HepG2 (cell line): ENCODE measurements at regions not wholly inside any gene's neighbourhood (a gene's known extent, or its start where the extent isn't known, plus 50 kb on each side); places are given as distances from the start of the nearest gene placed in this dataset.

ENCODE experiments used
- ATAC-seq: fragments of 200-7000 bp; cut with Tn5 transposase; 3 replicates; pipeline ENCODE4 v1.9.1; 2020; ENCODE audit warnings: mild to moderate bottlenecking, moderate library complexity
- BruUV-seq: library from RNA; stranded (reverse); fragments of 400-500 nt; replicated peaks from 2 replicates; lab custom pipeline; 2021; lab: Mats Ljungman, UMichigan
- CTCF ChIA-PET: fragments of 300-600 bp; formaldehyde crosslinking; extraction: SDS; loops from one replicate; lab custom pipeline; 2021; ENCODE audit warnings: low total read pairs, inconsistent platforms, low intra/inter-chr PET ratio; lab: Yijun Ruan, JAX
- POLR2A ChIA-PET: fragments of 350-600 bp; sonication (Branson Sonifier 250); formaldehyde crosslinking; loops from one replicate; lab custom pipeline; 2020; ENCODE audit warnings: antibody characterized with exemption, inconsistent platforms; lab: Yijun Ruan, JAX
- DNase-seq: peaks from one replicate; pipeline ENCODE4 v3.0.0-alpha.2; 2015; ENCODE audit warnings: low spot score
- FAIRE-seq: peaks from 3 replicates; lab custom pipeline; 2011; peaks lifted over from hg19 to GRCh38; lab: Jason Lieb, UNC
- H2AFZ ChIP-seq: one replicate; pipeline ENCODE4 v1.6.1; 2011; ENCODE audit warnings: low read length, inconsistent platforms
- H3K27ac ChIP-seq: fragments of 300-600 bp; 3 replicates; pipeline ENCODE4 v1.8.0; 2011; ENCODE audit warnings: mixed run types, mild to moderate bottlenecking, mixed read lengths, low read length, inconsistent platforms; ENCODE audit not compliant: insufficient read depth; ENCODE audit errors: extremely low read length
- H3K27me3 ChIP-seq, 2 experiments: fragments of 200-600 bp in 1 of 2; 2 replicates in 1 of 2; 3 replicates in 1 of 2; pipeline versions ENCODE4 v1.6.0 to v1.8.0; 2011; ENCODE audit warnings: low read length in 2 of 2, mild to moderate bottlenecking in 2 of 2, moderate library complexity in 2 of 2, inconsistent platforms in 1 of 2; ENCODE audit not compliant: insufficient read depth in 2 of 2, control insufficient read depth in 1 of 2
- H3K36me3 ChIP-seq, 2 experiments: fragments of 200-600 bp in 1 of 2; replicated peaks in 1 of 2; 2 replicates in 1 of 2; 3 replicates in 1 of 2; pipeline versions ENCODE4 v1.5.1 to v1.8.0; 2011; ENCODE audit warnings: low read length in 2 of 2, inconsistent platforms in 1 of 2; ENCODE audit not compliant: insufficient read depth in 2 of 2, control insufficient read depth in 1 of 2
- H3K4me1 ChIP-seq: 2 replicates; pipeline ENCODE4 v1.5.1; 2012; ENCODE audit warnings: low read length, inconsistent platforms; ENCODE audit not compliant: insufficient read depth
- H3K4me2 ChIP-seq: 2 replicates; pipeline ENCODE4 v1.6.0; 2011; ENCODE audit warnings: low read depth, low read length, inconsistent platforms
- H3K4me3 ChIP-seq, 3 experiments: fragments of 200-600 bp in 1 of 3; sonication (generic), shearing (Covaris generic) in 1 of 3; replicated peaks in 1 of 3; 2 replicates each; pipeline ENCODE4 v1.5.1; 2011 to 2016; ENCODE audit warnings: low read length in 3 of 3, inconsistent platforms in 2 of 3, low read depth in 2 of 3, mild to moderate bottlenecking in 2 of 3, control low read depth in 1 of 3, mixed read lengths in 1 of 3; ENCODE audit not compliant: insufficient read depth in 1 of 3
- H3K79me2 ChIP-seq: one replicate; pipeline ENCODE4 v1.6.1; 2011; ENCODE audit warnings: low read length, inconsistent platforms; ENCODE audit not compliant: insufficient read depth
- H3K9ac ChIP-seq: 2 replicates; pipeline ENCODE4 v1.6.0; 2011; ENCODE audit warnings: mild to moderate bottlenecking, low read depth, low read length, inconsistent platforms; ENCODE audit not compliant: insufficient read depth
- H3K9me3 ChIP-seq: 2 replicates; pipeline ENCODE4 v1.5.1; 2012; ENCODE audit warnings: mild to moderate bottlenecking, low read length
- H4K20me1 ChIP-seq: 2 replicates; pipeline ENCODE4 v1.6.0; 2011; ENCODE audit warnings: inconsistent platforms, mild to moderate bottlenecking, low read length, moderate library complexity; ENCODE audit not compliant: insufficient read depth
- ARID3A ChIP-seq: IDR thresholded peaks from 2 replicates; pipeline ENCODE4 v1.6.1; 2012; ENCODE audit warnings: low read depth, low read length, improper control_type of control experiment
- DPF2 ChIP-seq: sonication (generic); formaldehyde crosslinking; IDR thresholded peaks from 2 replicates; pipeline ENCODE4 v1.4.0; 2020; ENCODE audit warnings: mild to moderate bottlenecking, low read depth, missing genetic modification reagents, borderline replicate concordance
- JUNB ChIP-seq: sonication (generic); formaldehyde crosslinking; IDR thresholded peaks from 2 replicates; pipeline ENCODE4 v1.8.0; 2022; ENCODE audit warnings: missing genetic modification reagents, mild to moderate bottlenecking, borderline replicate concordance
- KAT8 ChIP-seq: IDR thresholded peaks from 2 replicates; pipeline ENCODE4 v1.6.1; 2016; ENCODE audit warnings: missing genetic modification reagents, missing compliant biosample characterization
- POGK ChIP-seq: sonication (generic); formaldehyde crosslinking; conservative IDR thresholded peaks from 2 replicates; pipeline ENCODE4 v1.8.0; 2022; ENCODE audit warnings: mild to moderate bottlenecking, moderate library complexity, missing genetic modification reagents
- ZNF20 ChIP-seq: sonication (generic); formaldehyde crosslinking; IDR thresholded peaks from 2 replicates; pipeline ENCODE4 v1.4.0; 2020; ENCODE audit warnings: mild to moderate bottlenecking, moderate library complexity, missing genetic modification reagents
- ZNF800 ChIP-seq: sonication (generic); formaldehyde crosslinking; IDR thresholded peaks from 2 replicates; pipeline ENCODE4 v1.4.0; 2020; ENCODE audit warnings: missing genetic modification reagents
- WGBS: methylation state at CpG from one replicate; pipeline ENCODE4 v1.1.6; 2017; ENCODE audit warnings: low lambda C conversion rate; 5-methylcytosine and 5-hydroxymethylcytosine counted together
- in situ Hi-C: cut with HindIII; loops from 2 replicates; pipeline ENCODE4 v1.10.0; 2017; ENCODE audit warnings: low pct_unique_long_range_greater_than_20kb; ENCODE audit not compliant: extremely low pct_ligation_motif_present
- intact Hi-C: fragments of 100-400 bp; cut with micrococcal nuclease; formaldehyde crosslinking; loops from one replicate; pipeline ENCODE4 v1.10.0; 2022; ENCODE audit not compliant: unreplicated experiment

- Histone ChIP-seq H2AFZ (no peak overlapping the region), H3K4me1 (peaks cover 8% of the 10 kb centered on the region; the same call in 1 of the 2 replicates), H3K9ac (no peak overlapping the region), H3K36me3 (no peaks in the 10 kb centered on the region), H3K79me2 (no peaks in the 10 kb centered on the region), H3K4me2 (no peak overlapping the region), H3K4me3 (no peak overlapping the region), H4K20me1 (no peaks in the 10 kb centered on the region), H3K9me3 (no peaks in the 10 kb centered on the region), H3K27me3 (no peaks in the 10 kb centered on the region), H3K27ac (no peak overlapping the region)
- DNase-seq (no peak), FAIRE-seq (no peak), ATAC-seq (no peak)
- ChIA-PET CTCF (no interaction called here), POLR2A (no interaction called here)
- WGBS: 33% methylated on average over 6 of the region's 6 CpGs
- BruUV-seq: no TSS peak
- TF ChIP-seq DPF2 (no peak), JUNB (CRISPR knock-in tag) (no peak), KAT8 (CRISPR knock-in tag) (no peak), ZNF800 (CRISPR knock-in tag) (no peak), ARID3A (no peak), ZNF20 (CRISPR knock-in tag) (no peak), POGK (CRISPR knock-in tag) (no peak)
- in situ Hi-C loops (no loop called here), intact Hi-C loops (no loop called here)
Observed at GRCh38 chr17:5874486-5874885, 195.7 kb upstream of the WSCD1 start.
